Urothelium cell line (cell line): ENCODE measurements at regions not wholly inside any gene's neighbourhood (a gene's known extent, or its start where the extent isn't known, plus 50 kb on each side); places are given as distances from the start of the nearest gene placed in this dataset.
"Not testable (repeated sequence)": the region's sequence is repeated elsewhere in the genome, so short reads cannot be mapped to it uniquely, and the experiment has no call there.

ENCODE experiments used
- DNase-seq: peaks from one replicate; pipeline ENCODE4 v3.0.0; 2011; ENCODE audit warnings: low spot score, mixed read lengths
- FAIRE-seq: peaks from 2 replicates; lab custom pipeline; 2011; peaks lifted over from hg19 to GRCh38; lab: Jason Lieb, UNC

- FAIRE-seq (no peak), DNase-seq (no peak)
Measured at GRCh38 chr1:55912438-55912837, 666.9 kb downstream of the PLPP3 start.

GRCh38 chr1:55904541-55904940 is 674.8 kb downstream of the PLPP3 start:
- FAIRE-seq (no peak), DNase-seq (no peak)

GRCh38 chr1:55898181-55898580 is 681.2 kb downstream of the PLPP3 start:
- DNase-seq (no peak), FAIRE-seq (no peak)

GRCh38 chr1:55896210-55896609 is 681.0 kb upstream of the USP24 start:
- no peak for DNase-seq
- no peak for FAIRE-seq

GRCh38 chr1:55894521-55894920 is 679.4 kb upstream of the USP24 start:
- DNase-seq (no peak), FAIRE-seq (no peak)

- peak; percentile 31 for DNase-seq
- no peak for FAIRE-seq
Measured at GRCh38 chr1:55893155-55893554, 678.0 kb upstream of the USP24 start.

- FAIRE-seq (no peak), DNase-seq (no peak)
Measured at GRCh38 chr1:55888685-55889317, 673.6 kb upstream of the USP24 start.

- FAIRE-seq (no peak), DNase-seq (no peak)
Measured at GRCh38 chr1:55886856-55887712, 671.9 kb upstream of the USP24 start.

- DNase-seq (no peak), FAIRE-seq (no peak)
Measured at GRCh38 chr1:55885619-55886018, 670.5 kb upstream of the USP24 start.

- no peak for DNase-seq
- no peak for FAIRE-seq
Measured at GRCh38 chr1:55882931-55883330, 667.8 kb upstream of the USP24 start.

- DNase-seq, result no peak
- no peak for FAIRE-seq
Measured at GRCh38 chr1:55879346-55879745, 664.2 kb upstream of the USP24 start.

- no peak for DNase-seq
- no peak for FAIRE-seq
Measured at GRCh38 chr1:55877437-55878232, 662.5 kb upstream of the USP24 start.

- DNase-seq, result no peak
- FAIRE-seq, result no peak
Measured at GRCh38 chr1:55876276-55877060, 661.3 kb upstream of the USP24 start.

- FAIRE-seq (no peak), DNase-seq (no peak)
Measured at GRCh38 chr1:55870106-55870505, 654.9 kb upstream of the USP24 start.

GRCh38 chr1:55869065-55869464 is 653.9 kb upstream of the USP24 start:
- FAIRE-seq (no peak), DNase-seq (no peak)

GRCh38 chr1:55868026-55868425 is 652.9 kb upstream of the USP24 start:
- FAIRE-seq (no peak), DNase-seq (no peak)

- no peak for FAIRE-seq
- DNase-seq, result no peak
Measured at GRCh38 chr1:55867304-55867843, 652.2 kb upstream of the USP24 start.

- DNase-seq, FAIRE-seq: not testable (repeated sequence)
Measured at GRCh38 chr1:55865778-55866177, 650.6 kb upstream of the USP24 start.

GRCh38 chr1:55864251-55864650 is 649.1 kb upstream of the USP24 start:
- DNase-seq (no peak), FAIRE-seq (no peak)

- DNase-seq (no peak), FAIRE-seq (no peak)
Measured at GRCh38 chr1:55861676-55862340, 646.6 kb upstream of the USP24 start.
